Astrocyte (in vitro differentiated cells and primary cell): ENCODE measurements at regions not wholly inside any gene's neighbourhood (a gene's known extent, or its start where the extent isn't known, plus 50 kb on each side); places are given as distances from the start of the nearest gene placed in this dataset.
"Not testable (repeated sequence)": the region's sequence is repeated elsewhere in the genome, so short reads cannot be mapped to it uniquely, and the experiment has no call there.

ENCODE experiments used
- DNase-seq: peaks from one replicate; pipeline ENCODE4 v3.0.0-alpha.2; 2010; ENCODE audit warnings: low read depth
- FAIRE-seq: peaks from 2 replicates; lab custom pipeline; 2011; peaks lifted over from hg19 to GRCh38; lab: Jason Lieb, UNC
- H2AFZ ChIP-seq: 2 replicates; pipeline ENCODE4 v1.6.0; 2012; ENCODE audit warnings: low read depth, low read length, inconsistent platforms
- H3K27ac ChIP-seq: 2 replicates; pipeline ENCODE4 v1.5.1; 2011; ENCODE audit warnings: low read depth, low read length, inconsistent platforms
- H3K27me3 ChIP-seq: 2 replicates; pipeline ENCODE4 v1.6.0; 2011; ENCODE audit warnings: low read length, inconsistent platforms; ENCODE audit not compliant: insufficient read depth
- H3K36me3 ChIP-seq: 2 replicates; pipeline ENCODE4 v1.5.1; 2011; ENCODE audit warnings: low read length, inconsistent platforms; ENCODE audit not compliant: insufficient read depth
- H3K4me1 ChIP-seq: 2 replicates; pipeline ENCODE4 v1.5.1; 2011; ENCODE audit warnings: low read length, inconsistent platforms; ENCODE audit not compliant: insufficient read depth
- H3K4me2 ChIP-seq: 2 replicates; pipeline ENCODE4 v1.6.0; 2012; ENCODE audit warnings: low read length, inconsistent platforms
- H3K4me3 ChIP-seq: 2 replicates; pipeline ENCODE4 v1.5.1; 2011; ENCODE audit warnings: low read depth, mild to moderate bottlenecking, low read length, inconsistent platforms; ENCODE audit not compliant: insufficient read depth
- H3K79me2 ChIP-seq: 2 replicates; pipeline ENCODE4 v1.6.0; 2012; ENCODE audit warnings: mild to moderate bottlenecking, low read length, inconsistent platforms; ENCODE audit not compliant: insufficient read depth
- H3K9ac ChIP-seq: 2 replicates; pipeline ENCODE4 v1.6.0; 2012; ENCODE audit warnings: mild to moderate bottlenecking, low read length, inconsistent platforms
- H3K9me3 ChIP-seq: 2 replicates; pipeline ENCODE4 v1.5.1; 2012; ENCODE audit warnings: low read depth, mild to moderate bottlenecking, low read length, inconsistent platforms; ENCODE audit not compliant: insufficient read depth
- H4K20me1 ChIP-seq: 2 replicates; pipeline ENCODE4 v1.6.0; 2012; ENCODE audit warnings: low read length, inconsistent platforms; ENCODE audit not compliant: insufficient read depth
- H3K27ac Mint-ChIP-seq: one replicate; pipeline ENCODE4 v1.8.0; 2021; ENCODE audit warnings: mild to moderate bottlenecking, mixed read lengths; ENCODE audit not compliant: unreplicated experiment
- H3K27me3 Mint-ChIP-seq: one replicate; pipeline ENCODE4 v1.8.0; 2021; ENCODE audit warnings: low read depth, mixed read lengths; ENCODE audit not compliant: unreplicated experiment
- H3K36me3 Mint-ChIP-seq: one replicate; pipeline ENCODE4 v1.8.0; 2021; ENCODE audit warnings: low read depth, mixed read lengths; ENCODE audit not compliant: unreplicated experiment
- H3K4me1 Mint-ChIP-seq: one replicate; pipeline ENCODE4 v1.8.0; 2021; ENCODE audit warnings: low read depth, mixed read lengths; ENCODE audit not compliant: unreplicated experiment
- H3K4me3 Mint-ChIP-seq: one replicate; pipeline ENCODE4 v1.8.0; 2021; ENCODE audit warnings: mild to moderate bottlenecking, moderate library complexity, mixed read lengths; ENCODE audit not compliant: unreplicated experiment
- H3K9me3 Mint-ChIP-seq: one replicate; pipeline ENCODE4 v1.8.0; 2021; ENCODE audit warnings: mild to moderate bottlenecking, mixed read lengths; ENCODE audit not compliant: unreplicated experiment
- EZH2 ChIP-seq: IDR thresholded peaks from 2 replicates; pipeline ENCODE4 v1.6.1; 2012; ENCODE audit warnings: mild to moderate bottlenecking, low read length, inconsistent platforms; ENCODE audit not compliant: insufficient read depth
- TF ChIP-seq, protein P1 (sequence below): IDR thresholded peaks from 2 replicates; pipeline ENCODE4 v1.5.1; 2011; ENCODE audit warnings: low read depth, mild to moderate bottlenecking, inconsistent platforms, low read length, moderate library complexity; ENCODE audit not compliant: insufficient read depth

DNA sequence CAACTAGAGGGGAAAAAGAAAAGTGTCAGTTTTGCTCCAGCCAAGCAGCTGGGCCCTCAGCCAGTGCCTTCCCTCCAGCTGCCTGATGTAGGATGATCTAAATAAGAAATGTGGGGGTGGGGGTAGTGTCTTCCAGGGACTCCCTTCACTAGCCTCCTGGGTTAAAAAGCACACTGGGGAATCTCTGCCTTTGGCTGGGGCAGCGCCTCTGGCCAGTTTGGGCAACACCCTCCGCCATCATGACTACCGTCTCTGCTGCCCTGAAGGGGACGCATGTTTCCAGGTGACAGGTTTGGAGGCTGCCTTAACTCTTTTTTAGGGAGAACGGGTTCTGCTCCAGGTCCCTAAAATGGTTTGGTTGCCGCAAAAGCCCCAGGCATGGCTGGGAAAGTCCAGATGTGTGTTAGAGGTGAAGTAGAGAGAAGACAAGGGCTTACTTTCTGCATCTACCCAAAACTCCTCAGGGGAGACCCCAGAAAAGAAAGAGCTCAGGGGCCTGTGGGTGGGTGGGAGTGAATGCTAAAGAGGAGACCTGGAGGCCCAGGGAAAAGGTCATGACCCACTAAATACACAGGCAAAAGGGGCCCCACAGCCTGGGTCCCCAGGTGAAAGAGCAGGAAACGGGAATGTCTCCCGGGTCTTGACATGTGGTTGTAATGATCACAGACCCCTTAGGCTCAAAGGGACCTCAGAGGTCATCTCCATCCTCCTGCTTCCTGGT, 132.8 kb upstream of the CCND2 start:
- Histone ChIP-seq H3K4me1 (peaks cover 3% of the 10 kb centered on the region), H3K4me2 (no peak overlapping the region), H3K79me2 (no peaks in the 10 kb centered on the region), H3K9ac (no peak overlapping the region), H4K20me1 (no peaks in the 10 kb centered on the region), H3K4me3 (no peak overlapping the region), H3K9me3 (peaks cover 4% of the 10 kb centered on the region), H3K27me3 (no peaks in the 10 kb centered on the region), H2AFZ (no peak overlapping the region), H3K36me3 (no peaks in the 10 kb centered on the region), H3K27ac (no peak overlapping the region)
- TF ChIP-seq, protein P1, sequence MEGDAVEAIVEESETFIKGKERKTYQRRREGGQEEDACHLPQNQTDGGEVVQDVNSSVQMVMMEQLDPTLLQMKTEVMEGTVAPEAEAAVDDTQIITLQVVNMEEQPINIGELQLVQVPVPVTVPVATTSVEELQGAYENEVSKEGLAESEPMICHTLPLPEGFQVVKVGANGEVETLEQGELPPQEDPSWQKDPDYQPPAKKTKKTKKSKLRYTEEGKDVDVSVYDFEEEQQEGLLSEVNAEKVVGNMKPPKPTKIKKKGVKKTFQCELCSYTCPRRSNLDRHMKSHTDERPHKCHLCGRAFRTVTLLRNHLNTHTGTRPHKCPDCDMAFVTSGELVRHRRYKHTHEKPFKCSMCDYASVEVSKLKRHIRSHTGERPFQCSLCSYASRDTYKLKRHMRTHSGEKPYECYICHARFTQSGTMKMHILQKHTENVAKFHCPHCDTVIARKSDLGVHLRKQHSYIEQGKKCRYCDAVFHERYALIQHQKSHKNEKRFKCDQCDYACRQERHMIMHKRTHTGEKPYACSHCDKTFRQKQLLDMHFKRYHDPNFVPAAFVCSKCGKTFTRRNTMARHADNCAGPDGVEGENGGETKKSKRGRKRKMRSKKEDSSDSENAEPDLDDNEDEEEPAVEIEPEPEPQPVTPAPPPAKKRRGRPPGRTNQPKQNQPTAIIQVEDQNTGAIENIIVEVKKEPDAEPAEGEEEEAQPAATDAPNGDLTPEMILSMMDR = no peak
- Mint-ChIP-seq H3K27ac (no peak overlapping the region), H3K27me3 (peaks cover 11% of the 10 kb centered on the region), H3K4me1 (peaks cover 11% of the 10 kb centered on the region), H3K4me3 (no peak overlapping the region), H3K9me3 (peaks cover 10% of the 10 kb centered on the region), H3K36me3 (peaks cover 2% of the 10 kb centered on the region)
- DNase-seq (no peak), FAIRE-seq (no peak)

DNA sequence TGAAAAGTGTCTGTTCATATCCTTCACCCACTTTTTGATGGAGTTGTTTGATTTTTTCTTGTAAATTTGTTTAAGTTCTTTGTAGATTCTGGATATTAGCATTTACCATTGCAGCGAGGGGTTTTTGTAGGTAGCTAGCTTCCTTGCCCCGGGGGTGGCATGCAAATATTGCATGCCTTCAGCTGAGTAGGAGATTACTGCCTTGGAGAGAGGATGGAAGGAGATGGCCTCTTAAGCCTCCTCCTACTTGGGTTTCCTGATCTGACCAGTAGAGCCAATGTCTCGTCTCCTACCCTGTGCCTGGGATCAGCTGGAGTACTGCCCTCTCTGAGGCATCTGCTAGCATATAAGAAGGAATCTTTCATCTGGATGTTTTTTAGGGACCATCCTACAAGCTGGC, 134.4 kb upstream of the CCND2 start:
- Mint-ChIP-seq H3K4me1 (peaks cover 23% of the 10 kb centered on the region), H3K36me3 (peaks cover 2% of the 10 kb centered on the region), H3K27ac (no peak overlapping the region), H3K9me3 (peaks cover 6% of the 10 kb centered on the region), H3K27me3 (peaks cover 8% of the 10 kb centered on the region), H3K4me3 (no peak overlapping the region)
- Histone ChIP-seq H3K27ac (no peak overlapping the region), H3K27me3 (no peaks in the 10 kb centered on the region), H3K79me2 (no peaks in the 10 kb centered on the region), H3K4me3 (no peak overlapping the region), H4K20me1 (no peaks in the 10 kb centered on the region), H3K9me3 (peaks cover 4% of the 10 kb centered on the region), H3K4me2 (no peak overlapping the region), H3K9ac (no peak overlapping the region), H2AFZ (no peak overlapping the region), H3K4me1 (peaks cover 3% of the 10 kb centered on the region), H3K36me3 (no peaks in the 10 kb centered on the region)
- DNase-seq (no peak), FAIRE-seq (no peak)
- TF ChIP-seq EZH2 = no peak
- TF ChIP-seq, protein P1 = no peak

DNA sequence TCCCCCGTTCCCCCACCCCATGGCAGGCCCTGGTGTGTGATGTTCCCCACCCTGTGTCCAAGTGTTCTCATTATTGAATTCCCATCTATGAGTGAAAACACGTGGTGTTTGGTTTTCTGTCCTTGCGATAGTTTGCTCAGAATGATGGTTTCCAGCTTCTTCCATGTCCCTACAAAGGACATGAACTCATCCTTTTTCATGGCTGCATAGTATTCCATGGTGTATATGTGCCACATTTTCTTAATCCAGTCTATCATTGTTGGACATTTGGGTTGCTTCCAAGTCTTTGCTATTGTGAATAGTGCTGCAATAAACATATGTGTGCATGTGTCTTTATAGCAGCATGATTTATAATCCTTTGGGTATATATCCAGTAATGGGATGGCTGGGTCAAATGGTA, 135.0 kb upstream of the CCND2 start:
- H3K36me3 ChIP-seq, H2AFZ ChIP-seq, H3K27me3 ChIP-seq, H3K9me3 Mint-ChIP-seq, H3K36me3 Mint-ChIP-seq, H3K4me2 ChIP-seq, FAIRE-seq, H3K4me3 Mint-ChIP-seq, H3K4me1 ChIP-seq, H3K4me3 ChIP-seq, H3K27me3 Mint-ChIP-seq, H3K27ac ChIP-seq, H3K27ac Mint-ChIP-seq, DNase-seq, H3K9ac ChIP-seq, H3K9me3 ChIP-seq, H3K79me2 ChIP-seq, H4K20me1 ChIP-seq: not testable (repeated sequence)
- peaks cover 29% of the 10 kb centered on the region for H3K4me1 Mint-ChIP-seq
